OCI-LY7 (cell line): ENCODE measurements at regions not wholly inside any gene's neighbourhood (a gene's known extent, or its start where the extent isn't known, plus 50 kb on each side); places are given as distances from the start of the nearest gene placed in this dataset.

ENCODE experiments used
- BruUV-seq: library from RNA; stranded (reverse); fragments of 400-500 nt; replicated peaks from 2 replicates; lab custom pipeline; 2021; lab: Mats Ljungman, UMichigan
- CTCF ChIA-PET: fragments of 300-600 bp; sonication (Branson Sonifier 250); formaldehyde crosslinking; loops from one replicate; lab custom pipeline; 2022; ENCODE audit warnings: antibody characterized with exemption; ENCODE audit not compliant: unreplicated experiment; lab: Charles Lee
- POLR2A ChIA-PET: fragments of 300-600 bp; sonication (Branson Sonifier 250); formaldehyde crosslinking; loops from one replicate; lab custom pipeline; 2022; ENCODE audit warnings: antibody characterized with exemption; lab: Charles Lee
- DNase-seq: peaks from one replicate; pipeline ENCODE4 v3.0.0-alpha.2; 2015; ENCODE audit warnings: low spot score
- H2AFZ ChIP-seq: fragments of 200-600 bp; sonication (generic), shearing (Covaris generic); 2 replicates; pipeline ENCODE4 v1.6.1; 2014; ENCODE audit warnings: mild to moderate bottlenecking, antibody characterized with exemption, low read length, moderate library complexity
- H3K27ac ChIP-seq: fragments of 200-600 bp; sonication (generic); 2 replicates; pipeline ENCODE4 v1.5.1; 2014; ENCODE audit warnings: mixed run types, low read depth, mild to moderate bottlenecking, moderate library complexity, low read length, inconsistent platforms; ENCODE audit not compliant: poor library complexity, severe bottlenecking
- H3K36me3 ChIP-seq: fragments of 200-600 bp; sonication (generic); 2 replicates; pipeline ENCODE4 v1.6.1; 2014; ENCODE audit warnings: mild to moderate bottlenecking, antibody characterized with exemption, low read length, moderate library complexity, mixed read lengths; ENCODE audit not compliant: insufficient read depth
- H3K4me1 ChIP-seq: fragments of 200-600 bp; sonication (generic); 2 replicates; pipeline ENCODE4 v1.5.1; 2014; ENCODE audit warnings: mild to moderate bottlenecking, low read length; ENCODE audit not compliant: insufficient read depth, poor library complexity, severe bottlenecking
- H3K4me2 ChIP-seq: fragments of 200-600 bp; sonication (generic); 2 replicates; pipeline ENCODE4 v1.6.1; 2014; ENCODE audit warnings: mild to moderate bottlenecking, low read length
- H3K4me3 ChIP-seq: fragments of 200-600 bp; sonication (generic); 2 replicates; pipeline ENCODE4 v1.5.1; 2014; ENCODE audit warnings: mild to moderate bottlenecking, low read depth, low read length; ENCODE audit not compliant: poor library complexity, severe bottlenecking
- H3K79me2 ChIP-seq: fragments of 200-600 bp; sonication (generic); 2 replicates; pipeline ENCODE4 v1.6.1; 2016; ENCODE audit warnings: low read depth, mild to moderate bottlenecking, low read length, moderate library complexity, mixed read lengths; ENCODE audit not compliant: insufficient read depth
- H3K9me2 ChIP-seq: fragments of 200-600 bp; sonication (generic); 2 replicates; pipeline ENCODE4 v1.6.1; 2016; ENCODE audit warnings: mild to moderate bottlenecking, low read length, mixed read lengths; ENCODE audit not compliant: insufficient read depth
- H3K9me3 ChIP-seq: fragments of 200-600 bp; sonication (generic); 2 replicates; pipeline ENCODE4 v1.6.1; 2014; ENCODE audit warnings: mild to moderate bottlenecking, mixed run types, low read length, mixed read lengths
- H4K20me1 ChIP-seq: fragments of 200-600 bp; sonication (generic); 2 replicates; pipeline ENCODE4 v1.6.1; 2014; ENCODE audit warnings: mild to moderate bottlenecking, antibody characterized with exemption, low read length, moderate library complexity, mixed read lengths; ENCODE audit not compliant: insufficient read depth
- CTCF ChIP-seq: fragments of 200-600 bp; sonication (generic); conservative IDR thresholded peaks from 2 replicates; pipeline ENCODE4 v1.5.1; 2014; ENCODE audit warnings: mild to moderate bottlenecking, antibody characterized with exemption, low read length, moderate library complexity, mixed read lengths
- EZH2phosphoT487 ChIP-seq: fragments of 200-600 bp; sonication (generic); IDR thresholded peaks from 2 replicates; pipeline ENCODE4 v1.6.1; 2018; ENCODE audit warnings: low read depth, borderline replicate concordance, mild to moderate bottlenecking, mixed run types, antibody characterized with exemption, low read length, moderate library complexity, mixed read lengths
- intact Hi-C: fragments of 100-400 bp; cut with micrococcal nuclease; formaldehyde crosslinking; loops from one replicate; pipeline ENCODE4 v1.10.0; 2022; ENCODE audit not compliant: unreplicated experiment

- TF ChIP-seq CTCF = no peak
- TF ChIP-seq EZH2phosphoT487 = no peak
- no peak overlapping the region for H3K4me2 ChIP-seq
- no TSS peak for BruUV-seq
- no peaks in the 10 kb centered on the region for H3K9me3 ChIP-seq
- H3K36me3 ChIP-seq = no peaks in the 10 kb centered on the region
- no peaks in the 10 kb centered on the region for H3K79me2 ChIP-seq
- H2AFZ ChIP-seq = no peak overlapping the region
- no peaks in the 10 kb centered on the region for H3K4me1 ChIP-seq
- no peak for DNase-seq
- H3K4me3 ChIP-seq = no peak overlapping the region
- CTCF ChIA-PET = no interaction called here
- H3K9me2 ChIP-seq = no peaks in the 10 kb centered on the region
- intact Hi-C loops = no loop called here
- POLR2A ChIA-PET = no interaction called here
- H3K27ac ChIP-seq = no peak overlapping the region
- H4K20me1 ChIP-seq = no peaks in the 10 kb centered on the region
These were observed 338.0 kb downstream of the MATN1 start for GRCh38 chr1:30385246-30385995.

GRCh38 chr1:30384286-30385245 lies 338.8 kb downstream of the MATN1 start:
- no peaks in the 10 kb centered on the region for H4K20me1 ChIP-seq
- H3K27ac ChIP-seq = no peak overlapping the region
- intact Hi-C loops = no loop called here
- H3K36me3 ChIP-seq = no peaks in the 10 kb centered on the region
- BruUV-seq = no TSS peak
- TF ChIP-seq CTCF = no peak
- TF ChIP-seq EZH2phosphoT487 = no peak
- CTCF ChIA-PET = no interaction called here
- no peak overlapping the region for H2AFZ ChIP-seq
- H3K9me3 ChIP-seq = no peaks in the 10 kb centered on the region
- H3K4me3 ChIP-seq = no peak overlapping the region
- POLR2A ChIA-PET = no interaction called here
- H3K9me2 ChIP-seq = no peaks in the 10 kb centered on the region
- DNase-seq = no peak
- H3K4me1 ChIP-seq = no peaks in the 10 kb centered on the region
- H3K4me2 ChIP-seq = no peak overlapping the region
- no peaks in the 10 kb centered on the region for H3K79me2 ChIP-seq
